Neutrophil (primary cell): ENCODE measurements at regions not wholly inside any gene's neighbourhood (a gene's known extent, or its start where the extent isn't known, plus 50 kb on each side); places are given as distances from the start of the nearest gene placed in this dataset.

Experiments
- H3K27ac ChIP-seq: fragments of 200-600 bp; sonication (generic); 2 replicates; pipeline ENCODE4 v1.5.1; 2016; ENCODE audit warnings: mild to moderate bottlenecking, moderate library complexity
- H3K27me3 ChIP-seq: fragments of 200-600 bp; sonication (generic); 2 replicates; pipeline ENCODE4 v1.6.0; 2016; ENCODE audit warnings: mild to moderate bottlenecking
- H3K36me3 ChIP-seq: fragments of 200-600 bp; sonication (generic); 2 replicates; pipeline ENCODE4 v1.5.1; 2017
- H3K4me1 ChIP-seq, 2 experiments: fragments of 200-600 bp in 1 of 2; sonication (generic) in 1 of 2; 1 replicate in 1 of 2; 2 replicates in 1 of 2; pipeline versions ENCODE4 v1.5.1 to v1.6.1; 2013 to 2016; ENCODE audit warnings: low read depth in 1 of 2, low read length in 1 of 2, mild to moderate bottlenecking in 1 of 2, moderate library complexity in 1 of 2; ENCODE audit not compliant: control insufficient read depth in 1 of 2, insufficient read depth in 1 of 2
- H3K4me3 ChIP-seq, 2 experiments: fragments of 200-600 bp in 1 of 2; sonication (generic) in 1 of 2; 1 replicate in 1 of 2; 2 replicates in 1 of 2; pipeline ENCODE4 v1.5.1; 2013 to 2016; ENCODE audit warnings: low read depth in 1 of 2, low read length in 1 of 2, mild to moderate bottlenecking in 1 of 2, moderate library complexity in 1 of 2
- H3K9me3 ChIP-seq: fragments of 200-600 bp; sonication (generic); 2 replicates; pipeline ENCODE4 v1.5.1; 2016
- CTCF ChIP-seq: fragments of 200-600 bp; sonication (generic); IDR thresholded peaks from 2 replicates; pipeline ENCODE4 v1.5.1; 2016; ENCODE audit warnings: antibody characterized with exemption

GRCh38 chr9:75607521-75607920, 283.0 kb upstream of the PCSK5 start:
- peaks cover 28 to 29% of the 10 kb centered on the region in 2 experiments for H3K4me1 ChIP-seq
- no peaks in the 10 kb centered on the region for H3K27me3 ChIP-seq
- H3K9me3 ChIP-seq, result no peaks in the 10 kb centered on the region
- H3K4me3 ChIP-seq, result no peak overlapping the region
- H3K36me3 ChIP-seq, result no peaks in the 10 kb centered on the region
- TF ChIP-seq CTCF, result no peak
- H3K27ac ChIP-seq, result no peak overlapping the region

GRCh38 chr9:75609401-75609800, 281.1 kb upstream of the PCSK5 start:
- Histone ChIP-seq H3K36me3 (no peaks in the 10 kb centered on the region), H3K27me3 (no peaks in the 10 kb centered on the region)

GRCh38 chr9:75610246-75610645, 280.2 kb upstream of the PCSK5 start:
- TF ChIP-seq CTCF, result no peak
- H3K36me3 ChIP-seq, result no peaks in the 10 kb centered on the region
- H3K9me3 ChIP-seq, result no peaks in the 10 kb centered on the region
- no peak overlapping the region for H3K27ac ChIP-seq
- peaks cover 14 to 15% of the 10 kb centered on the region in 2 experiments for H3K4me1 ChIP-seq
- H3K27me3 ChIP-seq, result no peaks in the 10 kb centered on the region
- H3K4me3 ChIP-seq, result no peak overlapping the region

More at GRCh38 chr9:75609401-75609800, 281.1 kb upstream of the PCSK5 start:
- H3K4me1 ChIP-seq, result peaks cover 22 to 23% of the 10 kb centered on the region in 2 experiments
- no peak for TF ChIP-seq CTCF
- no peak overlapping the region for H3K4me3 ChIP-seq
- H3K9me3 ChIP-seq, result no peaks in the 10 kb centered on the region
- H3K27ac ChIP-seq, result no peak overlapping the region

- no peak overlapping the region for H3K4me3 ChIP-seq
- H3K36me3 ChIP-seq, result no peaks in the 10 kb centered on the region
- no peak overlapping the region for H3K27ac ChIP-seq
- TF ChIP-seq CTCF, result no peak
- peaks cover 0 to under 1% of the 10 kb centered on the region in 2 experiments for H3K4me1 ChIP-seq
- H3K27me3 ChIP-seq, result peaks cover 7% of the 10 kb centered on the region
- H3K9me3 ChIP-seq, result no peaks in the 10 kb centered on the region
These were observed 278.3 kb upstream of the PCSK5 start for GRCh38 chr9:75612205-75612604.

GRCh38 chr9:75612754-75613153, 277.7 kb upstream of the PCSK5 start:
- Histone ChIP-seq H3K4me3 (no peak overlapping the region), H3K27me3 (peaks cover 9% of the 10 kb centered on the region), H3K9me3 (no peaks in the 10 kb centered on the region), H3K36me3 (no peaks in the 10 kb centered on the region), H3K27ac (no peak overlapping the region), H3K4me1 (no peaks in the 10 kb centered on the region)
- no peak for TF ChIP-seq CTCF

GRCh38 chr9:75615284-75615683, 275.2 kb upstream of the PCSK5 start:
- H3K36me3 ChIP-seq, result no peaks in the 10 kb centered on the region
- peaks cover 15% of the 10 kb centered on the region for H3K27me3 ChIP-seq
- no peak overlapping the region for H3K4me3 ChIP-seq
- no peak for TF ChIP-seq CTCF
- no peak overlapping the region for H3K27ac ChIP-seq
- no peaks in the 10 kb centered on the region for H3K4me1 ChIP-seq
- H3K9me3 ChIP-seq, result no peaks in the 10 kb centered on the region
